ENCODE measurements at regions not wholly inside any gene's neighbourhood (a gene's known extent, or its start where the extent isn't known, plus 50 kb on each side); places are given as distances from the start of the nearest gene placed in this dataset.

GRCh38 chr18:60996822-60997221, 336.4 kb upstream of the CDH20 start:
- TF ChIP-seq CTCF (conservative IDR thresholded peaks at IDR 0.05), result no peak
- no peaks in the 10 kb centered on the region for H3K9me3 ChIP-seq (ENCODE audit: control insufficient read depth, low read length)
- H3K4me1 ChIP-seq (ENCODE audit: control insufficient read depth, insufficient read depth, low read length), result no peaks in the 10 kb centered on the region
- H3K4me1 Mint-ChIP-seq, result no peaks in the 10 kb centered on the region
- H3K27ac ChIP-seq (ENCODE audit: low read depth, low read length), result no peak overlapping the region
- WGBS, 2 experiments (ENCODE audit: insufficient coverage in 1 of 2, insufficient read length in 1 of 2), result 96 to 98% methylated on average over 5 of the region's 5 CpGs
- H3K36me3 ChIP-seq (ENCODE audit: control insufficient read depth, insufficient read depth, low read length), result no peaks in the 10 kb centered on the region
- no peak overlapping the region for H3K4me3 Mint-ChIP-seq
- H3K27ac Mint-ChIP-seq, result no peak overlapping the region
- no peaks in the 10 kb centered on the region for H3K27me3 Mint-ChIP-seq (ENCODE audit: insufficient read depth)
- H3K27me3 ChIP-seq (ENCODE audit: control insufficient read depth, insufficient read depth, low read length, poor library complexity, severe bottlenecking), result no peaks in the 10 kb centered on the region
- H3K9me3 Mint-ChIP-seq, result peaks cover 16% of the 10 kb centered on the region
- no peak overlapping the region for H3K4me3 ChIP-seq (ENCODE audit: low read length)
- H3K36me3 Mint-ChIP-seq (ENCODE audit: low read depth), result no peaks in the 10 kb centered on the region
- DNase-seq, result no peak
- no peak overlapping the region for H3K9ac ChIP-seq (ENCODE audit: extremely low read depth, low read length, poor library complexity, severe bottlenecking)

- H3K4me3 Mint-ChIP-seq, result no peak overlapping the region
- Histone ChIP-seq H3K9ac (ENCODE audit: extremely low read depth, low read length, poor library complexity, severe bottlenecking) (no peak overlapping the region), H3K4me3 (ENCODE audit: low read length) (no peak overlapping the region), H3K36me3 (ENCODE audit: control insufficient read depth, insufficient read depth, low read length) (no peaks in the 10 kb centered on the region), H3K27me3 (ENCODE audit: control insufficient read depth, insufficient read depth, low read length, poor library complexity, severe bottlenecking) (no peaks in the 10 kb centered on the region), H3K4me1 (ENCODE audit: control insufficient read depth, insufficient read depth, low read length) (no peaks in the 10 kb centered on the region), H3K27ac (ENCODE audit: low read depth, low read length) (no peak overlapping the region), H3K9me3 (ENCODE audit: control insufficient read depth, low read length) (no peaks in the 10 kb centered on the region)
- H3K27me3 Mint-ChIP-seq (ENCODE audit: insufficient read depth), result no peaks in the 10 kb centered on the region
- no peak for DNase-seq
- H3K9me3 Mint-ChIP-seq, result no peaks in the 10 kb centered on the region
- TF ChIP-seq CTCF (conservative IDR thresholded peaks at IDR 0.05), result no peak
- 83 to 91% methylated on average over 2 of the region's 2 CpGs for WGBS, 2 experiments (ENCODE audit: insufficient coverage in 1 of 2, insufficient read length in 1 of 2)
- H3K27ac Mint-ChIP-seq, result no peak overlapping the region
- no peaks in the 10 kb centered on the region for H3K36me3 Mint-ChIP-seq (ENCODE audit: low read depth)
- H3K4me1 Mint-ChIP-seq, result no peaks in the 10 kb centered on the region
Observed at GRCh38 chr18:61001138-61001537, 332.1 kb upstream of the CDH20 start.

- WGBS, 2 experiments (ENCODE audit: insufficient coverage in 1 of 2, insufficient read length in 1 of 2), result 84 to 93% methylated on average over 4 of the region's 4 CpGs
- no peaks in the 10 kb centered on the region for H3K9me3 Mint-ChIP-seq
- no peak overlapping the region for H3K27ac Mint-ChIP-seq
- no peak for DNase-seq
- Histone ChIP-seq H3K4me1 (ENCODE audit: control insufficient read depth, insufficient read depth, low read length) (no peaks in the 10 kb centered on the region), H3K27ac (ENCODE audit: low read depth, low read length) (no peak overlapping the region), H3K36me3 (ENCODE audit: control insufficient read depth, insufficient read depth, low read length) (no peaks in the 10 kb centered on the region), H3K9me3 (ENCODE audit: control insufficient read depth, low read length) (no peaks in the 10 kb centered on the region), H3K27me3 (ENCODE audit: control insufficient read depth, insufficient read depth, low read length, poor library complexity, severe bottlenecking) (no peaks in the 10 kb centered on the region), H3K4me3 (ENCODE audit: low read length) (no peak overlapping the region), H3K9ac (ENCODE audit: extremely low read depth, low read length, poor library complexity, severe bottlenecking) (no peak overlapping the region)
- no peaks in the 10 kb centered on the region for H3K4me1 Mint-ChIP-seq
- TF ChIP-seq CTCF (conservative IDR thresholded peaks at IDR 0.05), result no peak
- no peaks in the 10 kb centered on the region for H3K36me3 Mint-ChIP-seq (ENCODE audit: low read depth)
- no peak overlapping the region for H3K4me3 Mint-ChIP-seq
- H3K27me3 Mint-ChIP-seq (ENCODE audit: insufficient read depth), result no peaks in the 10 kb centered on the region
Observed at GRCh38 chr18:61006687-61007224, 326.5 kb upstream of the CDH20 start.
